ENCODE measurements at regions not wholly inside any gene's neighbourhood (a gene's known extent, or its start where the extent isn't known, plus 50 kb on each side); places are given as distances from the start of the nearest gene placed in this dataset.

DNA sequence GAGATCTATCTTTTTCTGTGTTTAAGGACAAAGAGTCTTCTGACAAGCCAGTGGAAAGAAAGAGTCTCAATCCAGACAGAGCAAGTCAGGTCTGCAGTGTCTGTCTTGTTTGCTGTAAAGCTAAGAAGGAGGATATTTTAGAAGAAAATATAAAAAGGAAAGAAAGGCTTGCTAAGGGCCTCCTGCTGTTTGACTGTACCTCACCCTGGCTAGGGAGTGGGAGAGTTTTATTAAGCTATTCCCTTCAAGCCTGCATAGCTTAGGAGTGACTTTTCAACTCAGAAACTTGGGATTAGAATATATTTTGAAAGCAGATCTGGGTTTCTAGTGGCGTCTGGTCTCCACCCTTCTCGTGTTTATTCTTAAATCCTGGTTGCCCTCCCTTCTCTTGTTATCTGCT is 460.0 kb downstream of the COG6 start:
- TF ChIP-seq, protein P1, sequence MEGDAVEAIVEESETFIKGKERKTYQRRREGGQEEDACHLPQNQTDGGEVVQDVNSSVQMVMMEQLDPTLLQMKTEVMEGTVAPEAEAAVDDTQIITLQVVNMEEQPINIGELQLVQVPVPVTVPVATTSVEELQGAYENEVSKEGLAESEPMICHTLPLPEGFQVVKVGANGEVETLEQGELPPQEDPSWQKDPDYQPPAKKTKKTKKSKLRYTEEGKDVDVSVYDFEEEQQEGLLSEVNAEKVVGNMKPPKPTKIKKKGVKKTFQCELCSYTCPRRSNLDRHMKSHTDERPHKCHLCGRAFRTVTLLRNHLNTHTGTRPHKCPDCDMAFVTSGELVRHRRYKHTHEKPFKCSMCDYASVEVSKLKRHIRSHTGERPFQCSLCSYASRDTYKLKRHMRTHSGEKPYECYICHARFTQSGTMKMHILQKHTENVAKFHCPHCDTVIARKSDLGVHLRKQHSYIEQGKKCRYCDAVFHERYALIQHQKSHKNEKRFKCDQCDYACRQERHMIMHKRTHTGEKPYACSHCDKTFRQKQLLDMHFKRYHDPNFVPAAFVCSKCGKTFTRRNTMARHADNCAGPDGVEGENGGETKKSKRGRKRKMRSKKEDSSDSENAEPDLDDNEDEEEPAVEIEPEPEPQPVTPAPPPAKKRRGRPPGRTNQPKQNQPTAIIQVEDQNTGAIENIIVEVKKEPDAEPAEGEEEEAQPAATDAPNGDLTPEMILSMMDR (IDR thresholded peaks at IDR 0.05 in 8 of 11, conservative IDR thresholded peaks at IDR 0.05 in 3 of 11), result no peak
- TF ChIP-seq POLR2A (IDR thresholded peaks at IDR 0.05), result no peak
